Fibroblast of pulmonary artery (primary cell): ENCODE measurements at regions not wholly inside any gene's neighbourhood (a gene's known extent, or its start where the extent isn't known, plus 50 kb on each side); places are given as distances from the start of the nearest gene placed in this dataset.

Source experiments
- DNase-seq: peaks from one replicate; pipeline ENCODE4 v3.0.0-alpha.2; 2010; ENCODE audit warnings: low read depth
- H3K4me3 ChIP-seq: replicated peaks from 2 replicates; pipeline ENCODE4 v1.5.1; 2011; ENCODE audit warnings: low read depth, mild to moderate bottlenecking, control low read depth, low read length, moderate library complexity
- TF ChIP-seq, protein P1 (sequence below): IDR thresholded peaks from 2 replicates; pipeline ENCODE4 v1.5.1; 2011; ENCODE audit warnings: mild to moderate bottlenecking, control low read depth, low read length, inconsistent platforms; ENCODE audit errors: missing control alignments

DNA sequence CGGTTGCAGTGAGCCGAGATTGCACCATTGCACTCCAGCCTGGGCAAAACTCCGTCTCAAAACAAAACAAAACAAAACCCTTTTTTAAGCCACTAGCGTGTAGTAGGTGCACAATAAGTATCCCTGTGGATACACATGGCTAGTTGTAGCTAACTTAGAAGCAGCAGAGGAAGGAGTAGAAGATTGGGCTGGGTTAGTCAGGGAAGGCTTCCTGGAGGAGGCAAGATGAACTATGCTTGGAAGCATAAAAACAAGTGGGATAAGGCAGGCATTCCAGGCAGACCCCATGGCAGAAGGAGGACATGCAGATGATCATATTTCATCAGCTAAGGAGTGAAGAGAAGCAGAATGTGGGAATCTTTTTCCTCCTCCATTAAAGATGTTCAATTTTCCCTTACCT is 83.4 kb downstream of the IRX5 start:
- DNase-seq, result no peak
- no peak overlapping the region for H3K4me3 ChIP-seq
- TF ChIP-seq, protein P1, sequence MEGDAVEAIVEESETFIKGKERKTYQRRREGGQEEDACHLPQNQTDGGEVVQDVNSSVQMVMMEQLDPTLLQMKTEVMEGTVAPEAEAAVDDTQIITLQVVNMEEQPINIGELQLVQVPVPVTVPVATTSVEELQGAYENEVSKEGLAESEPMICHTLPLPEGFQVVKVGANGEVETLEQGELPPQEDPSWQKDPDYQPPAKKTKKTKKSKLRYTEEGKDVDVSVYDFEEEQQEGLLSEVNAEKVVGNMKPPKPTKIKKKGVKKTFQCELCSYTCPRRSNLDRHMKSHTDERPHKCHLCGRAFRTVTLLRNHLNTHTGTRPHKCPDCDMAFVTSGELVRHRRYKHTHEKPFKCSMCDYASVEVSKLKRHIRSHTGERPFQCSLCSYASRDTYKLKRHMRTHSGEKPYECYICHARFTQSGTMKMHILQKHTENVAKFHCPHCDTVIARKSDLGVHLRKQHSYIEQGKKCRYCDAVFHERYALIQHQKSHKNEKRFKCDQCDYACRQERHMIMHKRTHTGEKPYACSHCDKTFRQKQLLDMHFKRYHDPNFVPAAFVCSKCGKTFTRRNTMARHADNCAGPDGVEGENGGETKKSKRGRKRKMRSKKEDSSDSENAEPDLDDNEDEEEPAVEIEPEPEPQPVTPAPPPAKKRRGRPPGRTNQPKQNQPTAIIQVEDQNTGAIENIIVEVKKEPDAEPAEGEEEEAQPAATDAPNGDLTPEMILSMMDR, result no peak

DNA sequence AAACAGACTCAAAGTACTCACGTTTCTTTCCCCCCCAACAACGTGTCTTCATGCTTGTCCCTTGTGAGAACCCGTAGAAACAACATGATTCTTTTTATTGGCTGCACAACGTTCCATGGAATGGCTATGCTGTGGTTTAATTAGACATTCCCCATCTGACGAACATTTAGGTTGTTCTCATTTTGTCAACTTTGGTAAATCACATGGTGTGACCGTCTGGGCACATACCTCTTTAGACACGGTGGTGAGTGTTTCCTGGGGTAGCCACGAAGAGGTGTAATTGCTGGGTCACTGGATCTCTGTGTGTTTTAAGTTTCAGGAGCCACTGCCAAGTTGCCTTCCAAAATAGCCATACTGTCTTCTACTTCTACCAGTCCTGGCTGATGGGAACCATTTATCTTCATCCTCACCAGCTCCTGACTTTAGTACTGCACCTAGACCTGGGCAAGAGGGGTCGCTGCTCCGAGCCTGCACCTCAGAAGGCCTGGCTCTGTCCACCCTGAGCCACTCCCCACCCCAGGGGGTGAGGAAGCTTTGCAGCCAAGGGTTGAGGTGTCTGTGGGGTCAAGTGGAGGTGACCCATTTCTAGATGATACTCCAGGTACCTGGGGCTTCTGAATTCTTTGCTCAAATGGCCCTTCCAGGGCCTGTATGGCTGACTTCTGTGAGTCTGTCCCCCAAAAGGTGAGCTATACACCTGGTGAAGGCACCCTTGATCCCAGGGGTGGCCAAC is 84.7 kb downstream of the IRX5 start:
- H3K4me3 ChIP-seq, result no peak overlapping the region
- no peak for DNase-seq
- TF ChIP-seq, protein P1, result no peak

DNA sequence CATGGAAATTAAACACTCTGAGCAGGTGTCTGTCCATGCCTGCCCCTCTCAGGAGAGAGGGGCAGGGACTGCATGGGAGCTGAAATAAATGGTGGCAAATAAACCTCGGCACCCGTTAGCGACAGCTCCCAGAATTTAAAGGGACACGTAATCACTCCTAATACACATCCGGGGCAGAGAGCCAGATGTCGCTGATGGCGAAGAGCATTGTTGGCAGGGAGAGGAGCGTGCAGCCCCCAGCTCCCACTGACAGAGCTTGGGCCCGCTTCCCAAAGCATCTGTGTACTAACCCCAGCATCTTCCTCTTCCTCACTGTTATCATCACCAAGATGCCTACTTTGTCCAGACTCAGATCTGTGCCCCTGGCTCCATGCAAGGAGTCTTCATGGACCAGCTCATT is 85.8 kb downstream of the IRX5 start:
- TF ChIP-seq, protein P1, result no peak
- no peak overlapping the region for H3K4me3 ChIP-seq
- DNase-seq, result no peak

DNA sequence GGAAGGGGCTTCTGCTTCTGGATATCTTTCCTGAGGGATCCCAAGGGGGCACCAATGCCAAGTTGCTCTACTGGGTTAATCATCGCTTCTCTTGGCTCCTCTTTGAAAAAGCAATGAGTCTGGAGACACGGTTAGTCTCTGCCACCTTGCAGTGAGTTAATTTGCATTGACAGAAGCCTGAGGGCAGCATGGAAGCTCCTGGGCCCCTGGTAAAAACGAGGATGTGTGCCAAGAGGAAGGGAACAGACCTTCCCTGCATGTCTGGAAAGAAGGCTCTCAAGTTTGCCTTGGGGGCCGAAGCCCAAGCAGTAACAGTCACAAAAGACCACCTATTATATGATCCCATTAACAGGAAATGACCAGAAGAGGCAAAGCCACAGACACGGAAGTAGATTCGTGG is 86.7 kb downstream of the IRX5 start:
- no peak for DNase-seq
- no peak overlapping the region for H3K4me3 ChIP-seq
- TF ChIP-seq, protein P1, result no peak

DNA sequence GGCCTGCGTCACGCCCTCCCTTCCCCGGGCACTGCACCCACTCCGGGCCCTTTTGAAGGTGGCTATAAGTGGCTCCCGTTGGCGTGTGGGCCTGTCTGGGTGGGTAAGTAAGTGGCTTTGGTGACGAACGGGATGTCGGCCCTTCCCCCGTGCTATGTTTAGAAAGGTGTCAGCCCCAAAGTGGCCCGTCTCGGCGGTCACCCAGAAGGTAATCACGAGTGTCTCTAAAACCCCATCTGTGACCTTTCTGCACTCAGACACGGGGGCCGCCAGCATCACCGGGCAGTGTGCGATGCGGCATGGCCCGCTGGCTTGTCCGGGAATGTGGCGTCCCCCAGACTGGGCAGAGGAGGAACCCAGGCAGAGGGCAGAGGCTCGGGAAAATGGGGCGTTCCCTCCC is 88.2 kb downstream of the IRX5 start:
- no peak overlapping the region for H3K4me3 ChIP-seq
- TF ChIP-seq, protein P1, result no peak
- DNase-seq, result no peak

DNA sequence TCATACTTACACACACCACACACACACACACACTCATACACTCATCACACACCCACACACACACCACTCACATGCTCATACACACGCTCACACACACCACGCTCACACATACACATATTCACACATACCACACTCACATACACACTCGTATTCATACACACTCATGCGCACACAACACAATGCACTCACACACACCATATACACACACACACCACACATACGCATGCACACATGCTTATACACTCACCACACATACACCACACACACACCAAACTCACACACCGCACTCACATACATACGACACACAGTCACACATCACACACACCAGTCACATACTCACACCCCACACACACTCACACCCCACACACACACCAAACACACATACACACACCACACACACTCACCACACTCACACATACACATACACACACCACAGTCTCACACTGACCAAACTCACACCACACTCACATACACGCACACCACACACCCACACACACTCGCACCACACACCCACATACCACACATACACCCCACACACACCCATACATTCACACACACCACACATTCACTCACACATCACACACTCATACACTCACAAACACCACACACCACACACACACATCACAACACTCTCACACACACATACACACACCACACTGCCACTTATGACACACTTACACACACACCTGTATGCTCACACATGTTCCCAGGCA is 88.9 kb downstream of the IRX5 start:
- no peak for DNase-seq
- H3K4me3 ChIP-seq, result no peak overlapping the region
- TF ChIP-seq, protein P1, result no peak
